HEK293 (cell line): ENCODE measurements at regions not wholly inside any gene's neighbourhood (a gene's known extent, or its start where the extent isn't known, plus 50 kb on each side); places are given as distances from the start of the nearest gene placed in this dataset.
A peak's percentile ranks its signal among the peaks of the same experiment; 100 is the strongest.
"Not testable (repeated sequence)": the region's sequence is repeated elsewhere in the genome, so short reads cannot be mapped to it uniquely, and the experiment has no call there.

ENCODE experiments used
- CTCF ChIA-PET: fragments of 350-600 bp; formaldehyde crosslinking; extraction: SDS; loops from one replicate; lab custom pipeline; 2021; ENCODE audit warnings: antibody characterized with exemption; lab: Yijun Ruan, JAX
- POLR2A ChIA-PET: fragments of 300-600 bp; formaldehyde crosslinking; extraction: SDS; loops from one replicate; lab custom pipeline; 2020; ENCODE audit warnings: antibody characterized with exemption, inconsistent platforms; lab: Yijun Ruan, JAX
- H3K27ac ChIP-seq: fragments of 200-500 bp; sonication (Bioruptor generic); 2 replicates; pipeline ENCODE4 v1.5.1; 2014; ENCODE audit warnings: low read depth, low read length, control low read depth, inconsistent platforms; ENCODE audit errors: extremely low read depth
- H3K36me3 ChIP-seq, 2 experiments: fragments of 200-500 bp in 1 of 2; sonication (Bioruptor generic) in 1 of 2; 1 replicate in 1 of 2; 2 replicates in 1 of 2; pipeline ENCODE4 v1.5.1; 2014 to 2017; ENCODE audit warnings: inconsistent platforms in 2 of 2, low read length in 2 of 2; ENCODE audit not compliant: control insufficient read depth in 2 of 2, insufficient read depth in 1 of 2
- H3K4me1 ChIP-seq: fragments of 200-500 bp; sonication (Bioruptor generic); 2 replicates; pipeline ENCODE4 v1.5.1; 2014; ENCODE audit warnings: mild to moderate bottlenecking, low read length, inconsistent platforms; ENCODE audit not compliant: control insufficient read depth, insufficient read depth
- H3K4me3 ChIP-seq: 2 replicates; pipeline ENCODE4 v1.5.1; 2011; ENCODE audit warnings: low read depth, mild to moderate bottlenecking, control low read depth, low read length, moderate library complexity
- H3K9me3 ChIP-seq: fragments of 200-500 bp; sonication (Bioruptor generic); 2 replicates; pipeline ENCODE4 v1.5.1; 2014; ENCODE audit warnings: low read depth, low read length, inconsistent platforms; ENCODE audit not compliant: control insufficient read depth, insufficient read depth
- INSM2 ChIP-seq: fragments of 450-650 bp; formaldehyde crosslinking; IDR thresholded peaks from 2 replicates; pipeline ENCODE4 v1.5.1; 2016; ENCODE audit warnings: missing biosample characterization, missing genetic modification characterization
- REST ChIP-seq: fragments of 450-650 bp; formaldehyde crosslinking; IDR thresholded peaks from 2 replicates; pipeline ENCODE4 v1.5.1; 2016; ENCODE audit warnings: missing biosample characterization, missing genetic modification characterization
- ZNF19 ChIP-seq: fragments of 450-650 bp; formaldehyde crosslinking; IDR thresholded peaks from 2 replicates; pipeline ENCODE4; 2016; ENCODE audit warnings: missing biosample characterization, missing genetic modification characterization, low read depth
- ZNF221 ChIP-seq: fragments of 450-650 bp; formaldehyde crosslinking; IDR thresholded peaks from 2 replicates; pipeline ENCODE4 v1.5.1; 2017; ENCODE audit warnings: missing biosample characterization, missing genetic modification characterization, borderline replicate concordance
- ZNF394 ChIP-seq: fragments of 450-650 bp; formaldehyde crosslinking; IDR thresholded peaks from 2 replicates; pipeline ENCODE4 v1.5.1; 2016; ENCODE audit warnings: missing biosample characterization, missing genetic modification characterization, mild to moderate bottlenecking, moderate library complexity, borderline replicate concordance
- ZNF837 ChIP-seq: fragments of 450-650 bp; formaldehyde crosslinking; IDR thresholded peaks from 2 replicates; pipeline ENCODE4 v1.5.1; 2016; ENCODE audit warnings: missing biosample characterization, missing genetic modification characterization
- ZXDB ChIP-seq: fragments of 450-650 bp; formaldehyde crosslinking; IDR thresholded peaks from 2 replicates; pipeline ENCODE4 v1.5.1; 2016; ENCODE audit warnings: missing biosample characterization, missing genetic modification characterization

GRCh38 chr11:49533204-49533603, 324.8 kb upstream of the FOLH1 start (continued):
- TF ChIP-seq ZXDB (tag by site-specific recombination) = no peak
- TF ChIP-seq ZNF221 (tag by site-specific recombination) = no peak
- TF ChIP-seq INSM2 (tag by site-specific recombination) = no peak
- TF ChIP-seq ZNF837 = no peak
- TF ChIP-seq ZNF394 (tag by site-specific recombination) = no peak
- no peak for TF ChIP-seq ZNF19 (tag by site-specific recombination)
- TF ChIP-seq, all 188 proteins: peak for 0

DNA sequence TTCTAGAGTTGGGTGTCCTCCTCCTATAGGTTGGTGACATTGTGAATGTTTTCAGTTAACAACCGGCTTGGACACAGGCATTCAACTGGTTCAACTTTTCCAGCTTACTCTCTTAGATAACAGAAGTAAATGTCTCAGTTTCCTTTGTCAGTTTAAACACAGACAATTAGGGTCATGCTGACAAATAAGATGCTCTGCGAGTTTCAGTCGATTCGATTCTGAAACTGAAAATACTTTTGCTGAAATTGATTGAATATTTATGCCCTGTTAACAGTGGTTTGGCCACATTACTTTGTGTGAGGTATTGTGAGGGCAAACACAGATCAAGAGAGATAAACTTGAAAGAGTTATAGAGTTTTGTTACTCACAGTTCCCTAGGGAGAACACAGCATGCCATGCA, 330.5 kb upstream of the FOLH1 start:
- H3K9me3 ChIP-seq, H3K36me3 ChIP-seq, CTCF ChIA-PET, H3K27ac ChIP-seq, H3K4me1 ChIP-seq, H3K4me3 ChIP-seq, POLR2A ChIA-PET: not testable (repeated sequence)

- H3K9me3 ChIP-seq, H3K4me3 ChIP-seq, H3K36me3 ChIP-seq, POLR2A ChIA-PET, CTCF ChIA-PET, H3K27ac ChIP-seq, H3K4me1 ChIP-seq: not testable (repeated sequence)
Measured at GRCh38 chr11:49558261-49558847, 350.0 kb upstream of the FOLH1 start.

GRCh38 chr11:49560593-49560992, 352.2 kb upstream of the FOLH1 start:
- CTCF ChIA-PET, H3K4me1 ChIP-seq, H3K27ac ChIP-seq, H3K36me3 ChIP-seq, H3K9me3 ChIP-seq, H3K4me3 ChIP-seq, POLR2A ChIA-PET: not testable (repeated sequence)

DNA sequence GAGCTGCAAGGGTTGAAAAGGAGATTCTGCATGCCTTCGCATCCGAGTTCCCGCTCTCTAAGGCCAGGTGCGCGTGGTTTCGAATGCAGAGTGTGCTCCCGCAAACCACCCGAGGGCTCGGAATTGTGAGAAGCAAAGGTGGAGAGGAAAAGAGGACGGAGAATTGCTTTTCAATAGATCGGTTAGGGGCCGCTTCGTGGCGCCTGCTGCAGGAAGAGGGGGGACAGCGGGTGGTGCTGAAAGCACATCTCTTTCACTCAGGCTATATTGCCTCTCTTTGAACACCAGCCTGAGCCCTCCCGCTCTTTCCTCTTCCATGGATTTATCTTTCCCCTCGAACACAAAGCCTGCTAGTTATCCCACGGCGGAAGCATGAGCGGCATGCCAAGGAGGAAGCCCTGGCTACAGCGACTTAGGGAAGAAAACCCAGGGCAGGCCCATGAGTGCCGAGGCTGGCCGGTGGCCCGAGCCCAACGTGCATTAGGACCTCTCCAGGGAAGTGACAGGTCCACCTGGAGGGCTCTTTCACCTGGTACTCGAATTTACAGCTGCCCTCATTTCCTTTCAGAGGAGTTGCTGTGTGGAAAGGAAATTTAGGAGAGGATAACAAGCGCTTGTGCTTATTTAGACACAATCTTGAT, 353.0 kb upstream of the FOLH1 start:
- not testable (repeated sequence) for H3K27ac ChIP-seq

GRCh38 chr11:49562262-49562661, 353.9 kb upstream of the FOLH1 start:
- H3K9me3 ChIP-seq, H3K4me1 ChIP-seq, H3K36me3 ChIP-seq, POLR2A ChIA-PET, H3K27ac ChIP-seq, H3K4me3 ChIP-seq, CTCF ChIA-PET: not testable (repeated sequence)
- TF ChIP-seq REST (tag by site-specific recombination) = 0 out of 2 replicates have a peak, but pooled peaks have one; percentile 39

More for the DNA sequence above, 353.0 kb upstream of the FOLH1 start:
- POLR2A ChIA-PET, CTCF ChIA-PET, H3K4me1 ChIP-seq, H3K9me3 ChIP-seq, H3K4me3 ChIP-seq, H3K36me3 ChIP-seq: not testable (repeated sequence)

GRCh38 chr11:49579492-49579891, 371.1 kb upstream of the FOLH1 start:
- H3K9me3 ChIP-seq, POLR2A ChIA-PET, CTCF ChIA-PET, H3K4me3 ChIP-seq, H3K36me3 ChIP-seq, H3K27ac ChIP-seq, H3K4me1 ChIP-seq: not testable (repeated sequence)

DNA sequence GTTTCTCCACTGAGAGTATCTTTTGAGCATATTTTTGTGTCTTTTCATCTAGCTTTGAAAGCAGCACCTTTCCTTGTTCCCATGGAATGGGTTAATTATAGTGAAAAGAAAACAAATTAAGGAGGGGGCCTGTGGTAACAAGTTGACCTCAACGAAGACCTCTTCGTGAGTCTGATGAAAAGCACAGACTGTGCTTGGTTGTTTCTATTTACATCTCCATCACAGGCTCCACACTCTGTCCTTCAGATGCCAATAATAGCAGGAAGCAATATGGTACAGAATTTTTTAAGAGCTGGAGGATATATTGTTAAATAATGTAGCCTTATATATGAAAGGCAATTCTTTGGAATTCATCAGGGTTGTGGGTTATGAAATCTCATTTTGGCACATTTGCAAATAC, 366.7 kb upstream of the OR4C13 start:
- H3K9me3 ChIP-seq, H3K27ac ChIP-seq, CTCF ChIA-PET, POLR2A ChIA-PET, H3K4me1 ChIP-seq, H3K4me3 ChIP-seq, H3K36me3 ChIP-seq: not testable (repeated sequence)
